Suppressor macrophage (primary cell): ENCODE measurements at regions not wholly inside any gene's neighbourhood (a gene's known extent, or its start where the extent isn't known, plus 50 kb on each side); places are given as distances from the start of the nearest gene placed in this dataset.

ENCODE experiments used
- DNase-seq, 4 experiments: peaks; one replicate each; pipeline ENCODE4 v3.0.0-alpha.2; 2020 to 2022

- no peak for DNase-seq
These were observed 51.3 kb upstream of the PTPN3 start for GRCh38 chr9:109549386-109549785.

- no peak for DNase-seq
These were observed 53.5 kb upstream of the PTPN3 start for GRCh38 chr9:109551651-109552050.

- no peak for DNase-seq
These were observed 57.1 kb upstream of the PTPN3 start for GRCh38 chr9:109555215-109555614.

- DNase-seq, result no peak
These were observed 58.0 kb upstream of the PTPN3 start for GRCh38 chr9:109556061-109556460.

- no peak for DNase-seq
These were observed 58.7 kb upstream of the PTPN3 start for GRCh38 chr9:109556786-109557185.

GRCh38 chr9:109557481-109557880, 59.4 kb upstream of the PTPN3 start:
- no peak for DNase-seq

- DNase-seq, result no peak
These were observed 60.6 kb upstream of the PTPN3 start for GRCh38 chr9:109558718-109559151.

- no peak for DNase-seq
These were observed 62.5 kb upstream of the PTPN3 start for GRCh38 chr9:109560470-109561132.

GRCh38 chr9:109561137-109561536, 63.0 kb upstream of the PTPN3 start:
- DNase-seq, result no peak

- no peak for DNase-seq
These were observed 70.0 kb upstream of the PTPN3 start for GRCh38 chr9:109568089-109568488.

- no peak for DNase-seq
These were observed 70.6 kb upstream of the PTPN3 start for GRCh38 chr9:109568568-109569210.

- peak; percentile 58 to 65 (median 64) for DNase-seq
These were observed 76.2 kb upstream of the PTPN3 start for GRCh38 chr9:109574061-109574882.

GRCh38 chr9:109576762-109577161, 78.7 kb upstream of the PTPN3 start:
- no peak for DNase-seq

GRCh38 chr9:109579191-109579948, 81.3 kb upstream of the PTPN3 start:
- DNase-seq, result no peak

GRCh38 chr9:109582386-109582785, 84.3 kb upstream of the PTPN3 start:
- DNase-seq, result no peak

- DNase-seq, result no peak
These were observed 86.1 kb upstream of the PTPN3 start for GRCh38 chr9:109584205-109584604.

- no peak for DNase-seq
These were observed 87.7 kb upstream of the PTPN3 start for GRCh38 chr9:109585796-109586195.

- DNase-seq, result no peak
These were observed 88.9 kb upstream of the PTPN3 start for GRCh38 chr9:109586993-109587392.

- no peak for DNase-seq
These were observed 90.3 kb upstream of the PTPN3 start for GRCh38 chr9:109588415-109588814.

GRCh38 chr9:109590966-109591365, 92.9 kb upstream of the PTPN3 start:
- no peak for DNase-seq

GRCh38 chr9:109591691-109592090, 93.6 kb upstream of the PTPN3 start:
- no peak for DNase-seq

GRCh38 chr9:109593612-109594011, 95.5 kb upstream of the PTPN3 start:
- DNase-seq, result no peak

GRCh38 chr9:109597496-109597895, 99.4 kb upstream of the PTPN3 start:
- peak in 1 of 4 experiments; percentile 3 for DNase-seq
